NAMALWA (cell line): ENCODE measurements at regions not wholly inside any gene's neighbourhood (a gene's known extent, or its start where the extent isn't known, plus 50 kb on each side); places are given as distances from the start of the nearest gene placed in this dataset.
"Not testable (repeated sequence)": the region's sequence is repeated elsewhere in the genome, so short reads cannot be mapped to it uniquely, and the experiment has no call there.

ENCODE experiments used
- DNase-seq: peaks from one replicate; pipeline ENCODE4 v3.0.0-alpha.2; 2015; ENCODE audit warnings: low spot score

DNA sequence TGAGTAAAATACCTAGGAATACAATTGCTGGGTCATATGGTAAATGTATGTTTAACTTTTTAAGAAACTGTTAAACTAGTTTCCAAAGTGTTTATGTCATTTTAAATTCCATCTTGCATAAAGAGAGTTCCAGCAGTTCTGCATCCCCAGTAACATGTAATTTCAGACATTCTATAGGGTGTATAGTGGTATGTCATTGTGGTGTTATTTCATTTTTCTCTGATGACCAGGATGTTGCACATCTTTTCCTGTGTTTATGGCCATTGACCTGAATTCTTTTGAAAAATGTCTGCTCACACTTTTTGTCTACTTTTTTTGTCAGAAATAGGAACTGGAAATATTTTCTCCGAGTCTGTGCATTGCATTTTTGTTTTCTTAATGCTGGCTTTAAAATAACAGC lies 128.9 kb downstream of the TMEM200A start:
- DNase-seq: no peak

DNA sequence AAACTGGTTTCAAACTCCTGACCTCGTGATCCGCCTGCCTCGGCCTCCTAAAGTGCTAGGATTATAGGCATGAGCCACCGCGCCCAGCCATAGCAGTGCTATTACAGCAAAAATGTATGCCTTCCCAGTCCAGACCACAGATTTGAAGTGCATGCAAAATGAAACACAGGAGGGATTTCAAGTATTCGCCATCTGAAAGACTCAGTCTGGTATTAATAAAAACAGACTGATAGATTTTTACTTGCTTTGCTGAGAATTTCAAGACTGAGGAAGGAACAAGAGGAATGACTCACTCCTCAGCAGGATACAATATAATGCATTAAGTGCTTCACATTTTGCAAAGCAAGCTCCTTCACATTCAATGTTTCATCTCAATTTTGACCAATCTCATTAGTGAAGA lies 134.9 kb downstream of the TMEM200A start:
- DNase-seq: no peak

DNA sequence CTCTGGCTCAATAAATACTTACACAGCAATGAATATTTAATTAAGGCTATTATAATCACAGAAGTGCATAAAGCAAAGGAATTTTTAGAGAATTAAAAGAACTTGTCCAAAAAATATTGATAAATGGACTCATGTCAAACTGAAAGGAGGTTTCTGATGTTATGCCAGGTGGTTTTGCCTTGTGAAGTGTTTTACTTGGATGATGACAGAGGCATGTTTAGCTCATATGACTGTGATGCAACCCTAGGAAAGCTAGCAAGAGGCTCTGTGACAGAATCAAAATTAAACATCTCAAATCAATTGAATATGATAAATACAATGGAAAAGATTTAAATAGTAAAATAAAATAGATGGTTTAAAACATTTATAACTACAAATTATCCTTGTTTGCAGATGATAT lies 137.3 kb downstream of the TMEM200A start:
- DNase-seq: no peak

DNA sequence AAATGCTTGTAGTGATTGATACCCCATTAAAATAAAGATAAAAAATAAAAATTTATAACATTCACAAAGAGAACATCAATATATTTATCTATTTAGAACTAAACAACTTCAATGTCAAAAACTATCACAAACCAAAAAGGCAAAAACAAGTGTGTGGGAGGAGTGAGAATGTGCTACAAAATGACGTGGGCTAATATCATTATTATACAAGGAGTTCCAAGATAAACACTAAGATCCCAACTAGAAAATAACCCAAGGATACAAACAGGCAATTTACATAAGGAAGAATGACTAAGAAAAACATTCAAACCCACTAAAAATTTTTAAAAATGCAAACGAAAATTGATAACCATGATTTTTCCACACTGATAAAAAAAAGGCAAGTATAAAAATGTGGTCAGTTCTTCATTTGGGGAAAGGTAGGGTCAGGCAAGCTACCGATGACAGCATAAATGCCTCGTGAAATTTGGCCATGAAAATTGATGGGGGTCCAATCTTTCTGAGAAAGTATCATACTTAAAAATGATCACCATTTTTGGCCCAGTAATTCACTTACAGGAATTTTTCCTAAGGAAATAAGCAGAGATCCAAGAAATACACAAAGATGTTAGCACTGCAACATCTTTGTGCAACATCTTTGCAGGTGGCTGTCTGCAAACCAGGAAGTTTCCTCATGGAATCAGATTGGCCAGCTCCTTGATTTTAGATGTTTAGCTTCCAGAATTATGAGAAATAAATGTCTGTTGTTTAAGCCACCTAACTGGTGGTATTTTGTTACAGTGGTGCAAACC lies 140.2 kb downstream of the TMEM200A start:
- DNase-seq: no peak

DNA sequence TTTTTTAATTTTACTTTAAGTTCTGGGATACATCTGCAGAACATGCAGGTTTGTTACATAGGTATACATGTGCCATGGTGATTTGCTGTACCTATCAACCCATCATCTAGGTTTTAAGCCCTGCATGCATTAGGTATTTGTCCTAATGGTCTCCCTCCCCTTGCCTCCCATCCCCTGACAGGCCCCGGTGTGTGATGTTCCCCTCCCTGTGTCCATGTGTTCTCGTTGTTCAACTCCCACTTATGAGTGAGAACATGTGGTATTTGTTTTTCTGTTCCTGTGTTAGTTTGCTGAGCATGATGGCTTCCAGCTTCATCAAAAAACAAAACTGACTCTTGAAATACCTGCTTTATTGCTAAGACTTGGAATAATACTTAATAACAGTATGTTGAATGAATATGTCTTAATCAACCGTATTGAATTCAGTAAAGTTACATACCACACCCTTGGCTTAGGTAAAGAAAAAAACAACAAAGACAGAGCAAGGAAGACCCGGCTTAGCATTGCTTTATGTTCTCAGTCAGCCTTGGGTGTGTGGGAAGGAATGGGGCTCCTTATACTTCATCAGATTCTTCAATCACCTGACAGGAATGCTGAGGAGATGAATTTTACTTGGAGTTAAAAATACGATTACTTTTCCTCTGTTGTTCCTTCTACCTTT lies 141.3 kb downstream of the TMEM200A start:
- not testable (repeated sequence) for DNase-seq

DNA sequence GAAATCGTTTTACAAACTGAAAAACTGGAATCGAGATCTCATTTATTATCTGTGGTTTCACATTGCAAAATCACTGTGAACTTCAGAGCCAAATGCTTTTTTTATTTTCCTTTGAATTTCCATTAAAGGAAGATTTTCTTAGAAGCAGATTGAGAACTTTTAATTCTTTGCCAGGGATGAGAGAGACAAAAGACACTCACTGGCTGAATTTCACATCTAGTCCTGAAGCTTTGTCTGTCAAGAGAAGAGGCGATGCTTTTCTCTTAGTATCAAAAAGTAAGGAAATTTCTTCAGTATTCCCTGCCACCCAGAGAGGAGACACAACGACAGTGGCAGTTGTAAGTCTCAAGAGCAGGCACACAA lies 141.8 kb downstream of the TMEM200A start:
- no peak for DNase-seq

DNA sequence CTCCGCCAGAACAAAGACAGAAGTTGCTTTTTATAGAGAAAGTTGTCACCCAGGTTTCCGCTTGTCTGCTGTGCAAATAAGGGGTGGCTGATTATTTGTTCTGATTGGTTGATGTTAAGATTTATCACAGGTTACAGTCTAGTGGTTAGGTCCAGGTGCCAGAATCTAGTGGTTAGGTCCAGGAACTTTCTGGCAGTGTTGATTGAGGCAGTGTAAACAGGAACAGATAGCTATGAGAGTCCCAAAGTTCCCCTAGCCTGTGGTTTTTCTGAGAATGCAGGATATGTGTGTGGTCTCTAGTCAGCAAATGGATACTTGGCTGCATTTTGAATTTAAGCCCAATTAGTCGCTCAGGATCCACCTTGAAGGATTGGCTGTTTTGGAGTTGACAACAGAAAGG lies 148.0 kb downstream of the TMEM200A start:
- peak; percentile 15 for DNase-seq

DNA sequence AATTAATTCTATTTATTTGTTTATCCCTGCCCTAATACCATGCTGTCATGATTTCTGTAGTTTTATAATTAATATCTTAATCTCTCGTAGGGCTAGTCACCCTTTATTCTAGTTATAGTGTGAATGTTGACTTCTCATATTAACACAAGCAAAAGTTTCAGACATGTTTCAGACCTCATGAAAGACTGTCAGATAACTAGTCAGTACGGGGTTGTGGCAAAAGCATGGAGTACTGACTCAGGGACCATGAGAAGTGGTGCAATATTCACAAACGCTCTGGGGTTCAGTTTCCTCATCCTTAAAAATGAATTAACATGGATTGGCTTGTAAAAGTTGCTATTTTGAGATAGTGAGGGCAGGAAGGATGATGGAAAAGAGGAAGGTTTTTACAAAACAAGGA lies 148.9 kb downstream of the TMEM200A start:
- DNase-seq: no peak

DNA sequence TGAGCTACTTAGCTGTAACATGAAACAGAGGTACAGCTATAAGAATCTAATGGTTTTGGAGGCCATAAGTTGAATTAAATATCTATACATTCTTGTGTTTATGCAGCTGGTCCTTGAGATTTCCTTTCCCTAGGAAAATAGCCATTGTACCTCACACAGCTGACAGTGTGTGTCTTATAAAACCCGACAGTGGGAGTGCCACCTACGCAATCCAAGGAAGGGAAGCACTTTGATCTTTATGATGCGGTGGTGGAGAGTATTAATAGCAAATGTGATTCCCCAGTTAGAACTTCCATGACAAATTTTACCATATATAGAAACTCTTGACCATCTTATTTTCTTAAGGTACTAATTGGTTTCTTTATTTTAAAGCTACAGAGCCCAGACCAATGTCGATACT lies 149.5 kb downstream of the TMEM200A start:
- no peak for DNase-seq

DNA sequence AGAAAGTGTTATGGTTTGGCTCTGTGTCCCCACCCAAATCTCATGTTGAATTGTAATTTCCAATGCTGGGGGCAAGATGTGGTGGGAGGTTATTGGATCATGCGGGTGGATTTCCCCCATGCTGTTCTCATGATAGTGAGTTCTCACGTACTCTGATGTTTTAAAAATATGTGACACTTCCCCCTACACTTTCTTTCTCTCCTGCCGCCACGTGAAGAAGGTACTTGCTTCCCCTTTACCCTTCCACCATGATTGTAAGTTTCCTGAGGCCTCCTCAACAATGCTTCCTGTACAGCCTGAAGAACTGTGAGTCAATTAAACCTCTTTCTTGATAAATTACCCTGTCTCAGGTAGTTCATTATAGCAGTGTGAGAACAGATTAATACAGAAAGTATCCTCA lies 150.8 kb downstream of the TMEM200A start:
- no peak for DNase-seq

DNA sequence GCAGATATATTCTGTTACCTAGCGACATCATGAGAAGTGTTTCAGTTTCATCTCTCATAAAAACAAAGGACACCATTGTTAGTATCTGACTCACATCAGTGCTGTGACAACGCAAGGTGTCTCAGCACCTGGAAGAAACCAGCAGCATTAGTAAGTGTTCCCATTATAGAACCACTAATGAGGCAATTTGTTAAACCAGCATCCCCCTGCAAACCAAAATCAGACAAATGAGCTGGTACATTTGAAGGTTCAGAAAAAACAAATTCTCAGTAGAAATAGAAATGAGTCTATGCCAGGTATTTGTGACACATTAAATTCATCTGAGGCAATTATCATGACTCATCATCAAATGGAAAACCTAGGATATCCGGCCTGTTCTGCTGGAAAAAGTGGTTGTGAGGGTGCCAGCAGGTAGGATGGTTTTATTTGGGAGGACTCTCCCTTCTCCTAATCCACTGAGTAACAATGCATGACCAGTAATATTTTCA lies 151.7 kb downstream of the TMEM200A start:
- DNase-seq: no peak

DNA sequence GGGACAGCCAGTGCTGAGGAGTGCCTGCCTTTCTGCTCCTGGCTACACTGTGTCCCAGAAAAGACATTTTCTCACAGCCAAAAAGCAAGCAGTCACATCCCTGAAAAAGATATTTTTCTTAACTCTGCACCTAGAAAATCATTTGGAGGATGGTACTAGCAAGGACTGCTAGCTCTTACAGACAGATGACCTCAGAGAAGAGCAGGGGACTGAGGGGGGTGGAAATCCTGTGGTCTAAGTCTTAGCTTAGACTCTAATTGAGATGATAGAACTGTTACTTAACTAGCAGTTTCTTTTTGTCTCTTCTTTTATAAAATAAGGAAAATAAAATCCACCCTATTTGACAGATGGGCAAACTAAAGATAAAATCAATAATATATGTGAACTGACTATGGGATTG lies 152.8 kb downstream of the TMEM200A start:
- no peak for DNase-seq

DNA sequence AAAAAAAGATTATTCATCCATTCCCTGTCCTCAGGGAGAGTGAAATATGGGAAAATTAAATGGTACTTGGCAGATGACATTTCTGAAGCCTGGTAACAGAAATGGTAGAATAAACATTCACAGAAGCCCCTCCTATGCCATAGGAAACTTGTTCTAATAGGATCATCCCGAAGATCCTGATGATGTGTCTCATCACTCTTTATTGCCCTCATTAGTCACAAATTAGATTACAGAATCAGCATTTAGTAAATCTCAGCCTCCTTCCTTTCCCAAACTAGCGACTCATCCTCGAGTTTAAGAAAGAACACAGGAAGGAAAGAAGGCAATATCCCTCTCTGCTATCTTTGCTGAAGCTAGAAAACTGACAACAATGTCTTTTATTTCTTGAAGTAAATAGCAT lies 154.4 kb downstream of the TMEM200A start:
- no peak for DNase-seq

DNA sequence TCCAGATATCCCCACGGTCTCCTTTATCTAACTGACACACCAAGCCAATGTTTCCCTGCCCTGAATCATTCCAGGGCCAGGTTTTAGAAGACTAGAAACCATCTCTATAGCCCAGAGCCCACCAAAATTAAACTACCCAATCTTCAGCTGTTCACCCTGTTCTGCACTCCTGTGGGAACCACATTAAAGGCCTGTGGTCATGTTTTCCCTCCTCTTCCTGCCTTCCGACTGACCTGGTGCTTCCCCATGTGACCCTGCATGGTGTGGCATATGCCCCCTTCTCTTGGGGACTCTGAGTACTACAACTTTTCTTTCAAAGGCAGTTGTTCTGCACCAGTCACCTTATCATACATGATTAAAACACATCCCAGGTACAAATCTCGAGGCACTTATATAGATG lies 155.0 kb downstream of the TMEM200A start:
- DNase-seq: no peak

DNA sequence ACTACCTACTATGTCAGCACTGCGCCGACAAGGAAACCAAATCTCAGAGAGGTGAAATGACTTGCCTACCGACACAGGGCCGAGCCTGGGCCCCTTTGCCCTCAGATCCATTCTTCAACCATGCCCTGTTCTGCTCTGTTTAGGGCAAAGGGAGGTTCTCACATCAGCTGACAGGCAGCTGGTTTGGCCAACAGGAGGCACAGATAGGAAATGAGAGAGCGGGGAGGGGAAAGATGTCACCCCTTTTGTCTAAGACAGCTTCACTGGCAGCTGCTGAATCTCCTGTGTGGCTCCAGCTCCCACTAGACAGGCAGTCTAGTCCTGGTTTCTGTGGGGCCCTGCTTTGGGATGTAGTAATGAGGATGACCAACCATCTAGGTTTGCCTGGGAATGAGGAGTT lies 158.7 kb downstream of the TMEM200A start:
- no peak for DNase-seq

DNA sequence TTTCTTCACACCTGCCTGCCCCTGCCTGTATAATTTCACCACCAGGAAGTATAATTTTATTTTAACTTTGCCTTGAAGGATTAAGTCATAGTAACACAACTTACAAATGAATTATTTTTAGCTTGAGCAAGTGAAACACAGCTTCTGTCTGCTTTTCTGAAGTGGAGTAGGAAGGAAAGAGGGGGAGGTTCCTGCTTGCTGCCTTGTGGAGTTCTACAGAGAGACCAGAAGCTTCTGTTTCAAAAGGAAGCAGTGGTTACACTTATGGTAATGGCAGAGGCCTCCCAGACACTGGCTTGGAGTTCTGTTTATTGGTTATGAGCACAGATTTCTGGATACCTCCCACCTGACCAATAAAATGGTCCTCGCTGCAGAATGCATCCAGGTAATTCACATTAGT lies 159.6 kb downstream of the TMEM200A start:
- no peak for DNase-seq

DNA sequence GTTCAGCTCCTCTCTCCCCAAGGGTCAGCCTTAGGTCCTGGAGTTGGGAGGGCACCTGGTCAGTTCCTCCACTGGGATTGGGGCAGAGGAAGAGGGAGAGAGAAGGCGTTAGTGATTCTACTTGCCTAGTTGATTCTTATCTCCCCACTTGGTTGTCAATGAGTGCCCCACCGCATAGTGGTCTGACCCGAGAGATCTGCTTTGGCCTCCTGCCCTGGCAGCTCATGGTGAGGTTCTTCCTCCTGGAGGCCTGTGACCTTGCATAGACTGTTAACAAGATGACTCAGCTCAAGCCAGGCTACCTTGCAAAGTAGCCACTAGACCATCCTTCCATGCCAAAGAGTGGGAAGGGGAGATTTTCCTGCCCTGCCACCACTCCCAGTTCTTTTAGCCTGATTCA lies 160.6 kb downstream of the TMEM200A start:
- no peak for DNase-seq

DNA sequence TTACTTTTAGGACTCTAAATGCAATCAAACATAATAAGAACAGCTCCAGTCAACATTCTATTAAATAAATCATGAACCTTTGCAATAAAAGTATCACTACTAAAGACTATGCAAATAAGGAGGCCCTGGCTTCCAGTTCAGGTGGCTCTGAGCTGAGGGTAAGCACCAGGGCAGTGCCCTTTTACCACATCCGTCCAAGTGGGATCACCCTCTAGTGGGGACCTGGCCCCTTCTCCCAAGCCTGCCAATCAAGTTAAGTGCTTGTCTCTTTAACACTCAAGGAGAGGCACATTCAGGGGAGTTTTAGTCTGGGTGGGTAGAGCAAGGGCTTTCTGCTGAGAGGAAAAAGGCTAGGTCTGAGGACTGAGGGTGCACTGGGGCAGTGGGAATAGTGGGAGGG lies 161.4 kb downstream of the TMEM200A start:
- DNase-seq: no peak

DNA sequence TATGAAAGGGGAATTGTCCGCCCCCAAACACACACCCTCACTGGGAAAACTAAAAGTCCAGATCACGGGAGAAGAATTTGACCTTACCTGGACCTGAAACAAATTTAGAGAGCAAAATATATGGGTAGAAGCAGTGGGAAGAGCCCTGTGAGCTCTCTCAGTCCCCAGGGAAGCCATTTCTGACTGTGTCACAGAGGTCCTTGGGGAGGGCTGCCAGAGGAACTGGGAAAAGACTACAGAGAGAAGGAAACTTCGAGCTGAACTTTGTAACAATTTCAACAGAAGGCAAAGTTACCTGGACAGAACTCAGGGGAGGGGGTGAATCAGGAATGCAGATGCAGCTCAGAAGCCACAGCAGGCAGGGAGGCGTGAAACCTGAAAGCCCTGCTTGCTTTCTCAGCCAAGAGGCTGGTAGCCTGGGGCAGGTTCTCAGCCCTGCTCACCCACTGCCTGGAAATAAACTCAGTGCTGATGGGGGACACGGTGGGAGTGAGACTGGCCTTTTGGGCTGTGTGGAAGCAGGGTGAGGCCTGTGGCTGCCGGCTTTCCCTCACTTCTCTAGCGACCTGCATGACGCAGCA lies 163.8 kb downstream of the TMEM200A start:
- no peak for DNase-seq

DNA sequence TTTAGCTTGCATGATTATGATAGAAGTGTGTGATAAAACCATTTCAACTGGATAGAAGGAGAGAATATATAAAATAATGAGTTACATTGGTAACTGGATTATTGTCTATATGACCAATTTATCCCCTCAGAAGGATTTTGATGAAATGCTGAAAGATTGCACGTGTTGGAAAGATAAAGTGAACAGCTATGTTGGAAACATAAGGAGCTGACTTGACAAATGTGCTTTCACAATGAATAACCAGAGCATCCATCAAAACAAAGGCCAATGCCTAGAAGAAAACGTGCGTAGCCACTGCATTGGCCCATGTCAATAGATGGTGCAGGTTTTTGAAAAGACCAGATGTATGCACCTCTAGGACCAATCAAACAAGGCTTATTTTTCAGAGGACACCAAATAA lies 168.8 kb downstream of the TMEM200A start:
- no peak for DNase-seq

DNA sequence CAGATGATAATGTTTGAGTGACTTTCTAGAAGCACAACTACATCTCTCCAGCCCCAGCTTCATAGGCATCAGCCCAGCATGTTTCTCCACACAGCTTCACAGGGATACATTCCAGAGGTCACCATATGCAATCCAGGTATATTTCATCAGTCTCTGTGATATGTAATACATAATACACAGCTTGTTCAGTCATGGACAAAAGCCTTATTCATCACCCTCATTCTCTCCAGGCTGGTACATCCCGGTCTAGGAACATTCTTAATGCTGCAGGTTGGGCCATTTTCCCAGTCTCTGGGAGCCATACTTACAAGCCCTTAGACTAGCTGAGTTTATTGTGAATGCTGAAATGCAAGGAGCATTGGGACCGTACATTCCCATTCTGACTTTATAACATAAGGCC lies 169.4 kb downstream of the TMEM200A start:
- DNase-seq: no peak

DNA sequence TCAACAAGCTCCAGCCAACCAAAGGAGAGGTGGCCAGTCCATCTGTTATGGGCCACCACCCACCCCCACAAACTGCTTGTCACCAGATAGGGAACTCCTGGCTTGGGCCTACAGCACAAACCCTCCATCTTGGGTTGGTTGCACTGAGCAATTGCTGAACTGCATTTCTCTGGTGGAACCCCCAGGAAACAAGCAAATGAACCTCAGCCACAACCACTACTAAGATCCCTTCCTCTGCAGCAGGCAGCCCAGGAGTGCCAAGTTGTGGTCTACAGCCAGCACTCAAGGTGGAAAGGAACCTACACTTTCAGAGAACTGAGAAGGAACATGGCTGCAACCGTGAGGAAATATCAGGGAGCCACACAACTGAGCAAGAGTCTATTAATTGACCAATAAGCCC lies 171.6 kb downstream of the TMEM200A start:
- no peak for DNase-seq

DNA sequence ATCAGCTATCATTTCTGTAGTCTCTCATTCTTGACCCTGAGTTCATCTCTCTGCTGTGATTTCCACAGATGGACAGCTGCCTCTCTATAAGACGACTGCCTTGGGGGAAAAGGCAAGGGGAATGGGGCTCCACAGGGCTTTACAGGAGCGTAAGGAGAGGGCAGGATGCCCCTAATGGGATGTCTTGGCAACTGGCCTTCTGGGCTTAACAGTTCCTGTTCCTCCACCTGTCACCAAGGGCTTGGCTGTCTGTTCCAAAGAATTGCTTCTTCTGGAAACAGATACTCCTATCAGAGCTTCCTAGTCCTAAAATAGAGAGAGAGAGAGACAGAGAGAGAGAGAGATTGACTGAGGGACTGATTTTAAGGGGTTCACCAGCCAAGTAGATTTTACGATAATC lies 181.9 kb downstream of the TMEM200A start:
- no peak for DNase-seq
